ENCODE measurements at regions not wholly inside any gene's neighbourhood (a gene's known extent, or its start where the extent isn't known, plus 50 kb on each side); places are given as distances from the start of the nearest gene placed in this dataset.

DNA sequence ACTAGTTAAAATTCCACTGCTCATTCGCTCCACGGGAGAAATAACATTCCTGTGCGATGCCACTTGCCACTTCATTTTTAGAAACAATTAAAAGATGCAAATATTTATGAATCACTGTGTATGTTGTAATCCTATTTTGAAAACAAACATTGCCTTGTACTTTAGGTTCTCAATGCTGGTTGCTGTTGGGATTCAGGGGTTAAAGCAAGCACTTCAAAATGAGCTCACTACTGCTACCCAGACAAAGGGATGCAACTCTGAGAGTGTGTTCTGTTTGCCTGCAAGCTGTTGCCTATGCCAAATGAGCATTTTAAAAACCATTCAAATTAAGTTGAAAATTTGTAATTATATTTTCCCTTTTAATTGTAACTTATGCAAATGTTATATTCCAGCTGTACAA, 87.5 kb downstream of the RWDD3 start:
- TF ChIP-seq, protein P1, sequence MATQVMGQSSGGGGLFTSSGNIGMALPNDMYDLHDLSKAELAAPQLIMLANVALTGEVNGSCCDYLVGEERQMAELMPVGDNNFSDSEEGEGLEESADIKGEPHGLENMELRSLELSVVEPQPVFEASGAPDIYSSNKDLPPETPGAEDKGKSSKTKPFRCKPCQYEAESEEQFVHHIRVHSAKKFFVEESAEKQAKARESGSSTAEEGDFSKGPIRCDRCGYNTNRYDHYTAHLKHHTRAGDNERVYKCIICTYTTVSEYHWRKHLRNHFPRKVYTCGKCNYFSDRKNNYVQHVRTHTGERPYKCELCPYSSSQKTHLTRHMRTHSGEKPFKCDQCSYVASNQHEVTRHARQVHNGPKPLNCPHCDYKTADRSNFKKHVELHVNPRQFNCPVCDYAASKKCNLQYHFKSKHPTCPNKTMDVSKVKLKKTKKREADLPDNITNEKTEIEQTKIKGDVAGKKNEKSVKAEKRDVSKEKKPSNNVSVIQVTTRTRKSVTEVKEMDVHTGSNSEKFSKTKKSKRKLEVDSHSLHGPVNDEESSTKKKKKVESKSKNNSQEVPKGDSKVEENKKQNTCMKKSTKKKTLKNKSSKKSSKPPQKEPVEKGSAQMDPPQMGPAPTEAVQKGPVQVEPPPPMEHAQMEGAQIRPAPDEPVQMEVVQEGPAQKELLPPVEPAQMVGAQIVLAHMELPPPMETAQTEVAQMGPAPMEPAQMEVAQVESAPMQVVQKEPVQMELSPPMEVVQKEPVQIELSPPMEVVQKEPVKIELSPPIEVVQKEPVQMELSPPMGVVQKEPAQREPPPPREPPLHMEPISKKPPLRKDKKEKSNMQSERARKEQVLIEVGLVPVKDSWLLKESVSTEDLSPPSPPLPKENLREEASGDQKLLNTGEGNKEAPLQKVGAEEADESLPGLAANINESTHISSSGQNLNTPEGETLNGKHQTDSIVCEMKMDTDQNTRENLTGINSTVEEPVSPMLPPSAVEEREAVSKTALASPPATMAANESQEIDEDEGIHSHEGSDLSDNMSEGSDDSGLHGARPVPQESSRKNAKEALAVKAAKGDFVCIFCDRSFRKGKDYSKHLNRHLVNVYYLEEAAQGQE (IDR thresholded peaks at IDR 0.05; ENCODE audit: insufficient replicate concordance, low read depth), result no peak
- no peak for TF ChIP-seq POLR2AphosphoS5 (IDR thresholded peaks at IDR 0.05; ENCODE audit: low read depth)
